GM19467 (cell line): ENCODE measurements at regions not wholly inside any gene's neighbourhood (a gene's known extent, or its start where the extent isn't known, plus 50 kb on each side); places are given as distances from the start of the nearest gene placed in this dataset.

ENCODE experiments used
- ATAC-seq: cut with Tn5 transposase; IDR thresholded peaks from one replicate; pipeline ENCODE4 v1.9.1; 2021; ENCODE audit warnings: mild to moderate bottlenecking, moderate library complexity; ENCODE audit not compliant: unreplicated experiment

- ATAC-seq: no peak
Observed at GRCh38 chr5:167780177-167780576, 511.3 kb upstream of the WWC1 start.

DNA sequence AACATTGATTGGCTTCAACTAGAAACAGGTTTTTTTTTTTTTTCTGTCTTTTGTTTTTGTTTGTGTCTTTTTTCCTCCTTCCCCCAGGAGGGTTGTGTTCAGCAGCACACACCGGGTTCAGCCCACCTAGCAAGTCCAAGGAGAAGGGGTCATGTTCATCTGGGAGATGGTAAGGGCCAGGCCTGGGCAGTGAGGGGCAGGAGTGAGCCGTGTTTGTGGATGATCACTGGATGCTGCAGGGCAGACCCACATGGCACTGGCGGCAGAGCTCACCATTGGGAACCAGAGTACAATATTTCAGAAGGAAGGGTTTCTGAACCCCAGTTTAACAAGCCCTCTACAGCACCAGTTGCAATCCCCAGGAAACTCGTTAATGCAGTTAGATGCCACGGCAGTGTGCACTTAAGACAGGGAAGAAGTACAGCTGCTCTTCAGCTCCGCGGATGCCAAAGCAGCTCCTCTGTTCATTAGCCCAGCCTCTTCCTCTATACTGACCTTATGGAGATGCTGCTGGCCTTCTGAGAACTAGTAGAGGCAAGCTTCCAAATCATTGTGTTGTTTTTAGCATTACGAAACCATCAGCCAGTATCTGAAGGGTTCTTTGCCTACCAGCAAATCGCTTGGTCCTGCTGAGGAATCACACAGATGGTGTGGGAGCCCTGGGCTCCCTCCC lies 508.2 kb upstream of the WWC1 start:
- no peak for ATAC-seq

DNA sequence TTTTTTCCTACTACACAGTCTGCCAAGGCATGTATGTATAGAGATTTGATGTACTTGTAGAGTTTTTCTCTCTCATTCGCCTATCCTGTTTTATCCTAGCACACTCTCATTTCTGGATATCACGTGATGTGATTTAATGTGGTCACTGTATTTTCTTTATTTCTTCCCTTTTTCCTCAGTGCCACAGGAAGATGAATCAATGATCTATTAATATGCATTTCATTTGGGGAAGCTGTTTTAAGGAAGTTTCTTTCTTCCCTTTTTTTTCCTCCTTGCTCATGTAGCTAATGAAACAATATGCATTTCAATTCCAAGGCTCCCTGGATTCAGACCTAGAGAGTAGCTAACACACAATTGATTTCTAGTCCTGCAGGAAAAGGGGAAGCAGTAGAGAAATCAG lies 506.3 kb upstream of the WWC1 start:
- ATAC-seq: no peak

GRCh38 chr5:167785901-167786300 lies 505.5 kb upstream of the WWC1 start:
- ATAC-seq: no peak

DNA sequence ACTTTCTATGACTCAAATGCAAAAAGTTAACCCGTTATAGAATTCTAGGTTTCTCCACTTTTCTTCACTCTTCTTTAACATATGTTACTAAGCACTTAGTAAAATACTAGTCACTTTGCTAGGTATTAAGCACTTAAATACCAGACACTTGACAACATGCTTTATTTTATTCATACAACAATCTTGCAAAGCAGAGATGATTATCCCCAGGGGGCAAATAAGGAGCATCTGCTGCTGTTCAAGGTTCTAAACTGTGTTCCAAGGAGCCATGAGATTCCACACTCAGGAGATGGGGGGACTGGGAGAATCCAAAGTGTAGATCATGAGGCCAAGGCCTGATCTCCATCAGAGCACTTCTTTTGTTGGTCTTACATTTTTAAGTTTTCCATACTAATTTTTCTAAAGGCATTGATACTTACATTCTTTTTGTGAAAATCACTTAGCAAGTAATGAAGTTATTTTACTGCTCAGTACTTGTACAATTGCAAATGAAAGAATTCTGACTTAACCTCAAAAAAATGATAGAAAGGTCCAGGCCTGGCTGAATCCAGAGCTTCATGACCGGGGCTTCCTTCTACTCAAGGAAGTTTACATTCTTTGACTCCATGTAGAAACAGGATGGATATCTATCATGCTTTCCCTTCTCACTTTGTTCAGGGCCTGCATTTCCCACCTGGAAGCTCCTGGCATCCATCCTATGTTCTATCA lies 504.4 kb upstream of the WWC1 start:
- ATAC-seq: no peak

DNA sequence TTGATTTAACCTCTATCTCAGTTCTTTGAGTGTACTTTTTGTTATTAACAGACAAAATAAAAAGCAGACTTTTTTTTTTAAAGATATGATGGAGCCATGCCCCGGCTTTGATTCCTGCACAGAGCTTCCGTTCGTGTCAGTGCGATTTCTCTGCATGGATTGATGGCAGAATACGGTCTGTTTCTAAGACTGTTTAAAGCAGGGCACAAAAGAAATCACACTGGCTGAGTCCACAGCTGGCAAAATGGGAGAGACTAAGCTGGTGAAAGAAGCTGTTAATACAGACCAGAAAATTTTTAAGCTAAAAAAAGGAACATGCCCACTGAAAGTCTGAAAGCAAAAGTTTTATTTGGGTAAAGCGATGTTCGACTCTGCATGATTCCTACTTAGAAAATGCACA lies 501.4 kb upstream of the WWC1 start:
- ATAC-seq: no peak

GRCh38 chr5:167790462-167791260 lies 500.8 kb upstream of the WWC1 start:
- ATAC-seq: no peak

DNA sequence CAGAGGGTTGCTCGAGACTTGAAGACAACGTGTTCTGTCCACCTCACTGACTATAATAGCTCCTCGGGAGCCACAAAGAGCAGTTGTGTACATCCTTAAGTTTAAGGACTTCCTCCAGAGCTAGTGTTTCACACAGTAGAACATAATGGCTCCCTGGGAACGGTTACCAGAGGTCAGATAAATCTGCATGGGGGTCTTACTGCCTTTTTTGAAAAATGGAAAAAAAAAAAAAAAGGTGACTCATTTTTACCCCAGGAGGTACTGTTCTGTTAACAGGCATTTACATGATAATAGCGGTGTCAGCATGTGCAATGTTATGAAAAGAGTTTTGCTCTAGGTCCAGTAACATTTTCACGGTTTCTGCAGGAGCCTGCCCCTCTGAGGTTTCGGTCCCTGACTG lies 498.9 kb upstream of the WWC1 start:
- no peak for ATAC-seq

- ATAC-seq: no peak
Observed at GRCh38 chr5:167793700-167794099, 497.7 kb upstream of the WWC1 start.

DNA sequence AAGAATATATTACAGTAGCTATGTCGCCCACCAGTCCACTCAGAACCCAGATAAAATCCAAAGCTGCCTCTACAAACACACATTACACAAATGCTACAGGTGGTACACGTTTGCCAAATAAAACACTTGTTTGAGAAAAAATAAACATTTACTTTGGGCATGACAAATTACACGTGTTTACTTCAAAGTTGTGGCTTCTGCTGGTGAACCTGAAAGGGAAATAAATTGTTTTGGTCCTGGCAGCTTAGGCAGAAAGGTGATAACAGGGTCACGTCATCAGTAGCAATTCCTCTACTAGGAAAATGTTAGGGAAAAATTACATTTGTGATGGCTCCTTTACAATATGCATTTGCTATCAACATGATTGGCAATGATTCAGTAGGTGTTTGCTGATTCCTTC lies 497.3 kb upstream of the WWC1 start:
- no peak for ATAC-seq

DNA sequence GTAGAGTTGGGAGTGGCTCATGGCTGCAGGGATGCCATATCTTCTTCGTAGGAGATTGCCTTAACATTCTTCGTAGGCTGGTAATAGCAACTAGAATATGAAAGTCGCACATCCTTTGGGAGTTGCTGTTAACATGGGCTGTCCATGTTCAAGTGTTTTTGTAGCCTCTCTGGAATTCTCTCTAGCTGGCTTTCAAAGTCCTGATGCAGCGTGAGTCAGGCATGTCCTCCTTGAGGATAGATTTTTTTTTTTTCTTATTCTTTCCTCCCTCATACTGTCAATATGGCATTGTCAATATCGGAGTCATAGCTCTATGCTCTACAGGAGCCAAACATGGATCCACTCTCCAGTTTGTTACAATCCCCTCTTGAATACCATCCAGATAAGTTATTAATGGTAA lies 494.8 kb upstream of the WWC1 start:
- no peak for ATAC-seq

GRCh38 chr5:167797933-167798332 lies 493.5 kb upstream of the WWC1 start:
- ATAC-seq: no peak

DNA sequence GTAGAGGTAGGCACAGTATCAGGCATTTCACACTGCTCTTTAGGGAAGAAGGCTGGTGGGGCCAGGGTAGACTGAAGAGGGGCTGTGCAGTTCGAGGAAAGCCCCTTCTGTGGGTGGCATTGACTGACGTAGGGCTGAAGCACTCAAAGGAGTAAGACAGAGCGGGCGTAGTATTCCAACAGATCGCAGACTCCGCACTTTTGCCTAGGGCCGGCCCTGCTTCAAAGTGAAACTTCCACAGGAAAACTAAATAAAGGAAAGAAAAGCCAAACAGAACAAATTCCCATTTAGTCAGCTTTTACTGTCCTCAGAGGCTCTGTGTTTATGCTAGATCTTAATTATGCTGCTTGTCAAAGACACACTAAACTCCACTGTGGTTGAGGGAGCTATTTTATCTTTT lies 493.0 kb upstream of the WWC1 start:
- ATAC-seq: no peak

DNA sequence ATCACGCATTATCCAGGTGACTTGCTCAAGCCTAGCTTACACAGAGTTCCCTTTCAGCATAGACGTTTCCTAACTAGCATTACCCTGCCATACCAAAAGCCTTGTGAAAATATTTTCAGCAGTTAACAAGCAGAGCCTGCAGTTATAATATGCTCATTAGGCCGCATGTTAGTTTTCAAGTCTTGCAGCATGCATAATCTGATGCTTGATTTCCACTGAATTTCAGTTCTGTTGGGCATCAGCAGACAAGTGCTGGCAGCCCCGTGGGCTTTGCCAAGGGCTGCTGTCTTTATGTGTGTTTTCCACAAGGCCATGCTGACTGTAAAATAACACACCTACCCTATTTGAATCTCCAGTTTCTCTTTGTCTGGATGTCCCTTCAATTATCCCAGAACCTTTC lies 491.0 kb upstream of the WWC1 start:
- ATAC-seq: no peak

DNA sequence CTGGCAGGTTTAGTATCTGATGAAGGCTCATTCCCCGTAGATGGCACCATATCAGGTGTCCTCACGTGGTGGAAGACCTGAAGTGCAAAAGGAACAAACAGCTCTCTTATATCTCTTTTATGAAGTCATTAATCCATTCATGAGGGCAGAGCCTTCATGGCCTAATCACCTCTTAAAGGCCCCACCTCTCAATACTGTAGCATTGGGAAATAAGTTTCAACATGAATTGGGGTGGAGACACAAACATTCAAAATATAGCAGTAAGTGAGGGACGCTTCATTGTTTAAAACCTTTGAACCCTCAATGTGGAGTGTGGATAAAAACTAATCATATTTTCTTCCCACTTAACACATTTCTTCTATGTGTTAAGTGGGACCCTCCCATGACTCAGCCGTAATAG lies 489.4 kb upstream of the WWC1 start:
- no peak for ATAC-seq

- ATAC-seq: no peak
Observed at GRCh38 chr5:167802755-167803431, 488.6 kb upstream of the WWC1 start.

DNA sequence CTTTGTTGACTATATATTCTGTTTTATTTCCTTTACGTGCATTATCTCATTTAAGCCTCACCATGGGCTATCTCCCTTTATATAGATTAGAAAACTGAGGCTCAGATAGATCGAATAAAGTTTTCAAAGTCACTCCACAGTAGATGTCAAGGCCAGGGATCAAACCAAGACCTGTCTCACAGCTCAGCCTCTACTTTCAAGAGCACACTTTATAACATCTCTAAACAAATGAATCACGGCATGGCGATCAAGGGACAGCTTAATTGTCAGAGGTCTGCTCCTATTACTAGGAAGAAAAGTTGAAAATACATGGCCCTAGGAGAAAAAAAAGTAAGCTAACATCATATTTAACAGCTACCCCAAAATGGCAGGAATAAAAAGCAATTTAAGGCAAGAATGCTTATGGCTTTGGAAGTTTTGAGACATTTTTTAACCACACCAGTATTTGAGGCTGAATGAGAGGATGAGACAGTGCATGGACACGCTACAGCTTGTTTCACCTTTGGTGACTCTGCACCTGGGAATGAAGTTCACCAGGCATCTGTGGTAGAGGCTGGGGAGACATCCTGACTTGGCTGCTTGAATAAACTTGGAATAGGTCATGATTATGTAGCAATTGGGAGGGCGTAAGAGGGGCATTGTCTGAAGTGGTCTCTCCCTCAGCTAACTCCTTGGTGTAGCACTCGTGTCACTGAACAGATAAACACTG lies 486.8 kb upstream of the WWC1 start:
- no peak for ATAC-seq

DNA sequence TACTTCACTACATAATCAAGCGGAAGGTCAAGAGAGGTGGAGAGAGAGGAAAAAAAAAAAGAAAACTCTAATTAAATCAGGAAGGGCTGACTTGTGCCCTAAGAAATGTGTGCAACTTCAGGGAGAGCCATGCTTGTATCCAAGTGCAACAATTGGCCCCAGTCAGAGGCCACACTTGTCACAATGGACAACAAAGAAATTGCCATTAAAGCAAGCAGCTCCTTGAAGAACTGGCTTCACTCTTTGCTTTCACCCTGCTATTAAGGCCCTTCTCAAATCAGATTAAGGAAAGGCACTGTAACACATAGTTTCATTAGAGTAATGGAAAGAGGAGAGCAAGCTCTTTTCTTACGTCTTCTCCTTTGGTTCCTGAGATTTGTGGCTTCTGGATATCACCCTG lies 480.9 kb upstream of the WWC1 start:
- ATAC-seq: no peak

DNA sequence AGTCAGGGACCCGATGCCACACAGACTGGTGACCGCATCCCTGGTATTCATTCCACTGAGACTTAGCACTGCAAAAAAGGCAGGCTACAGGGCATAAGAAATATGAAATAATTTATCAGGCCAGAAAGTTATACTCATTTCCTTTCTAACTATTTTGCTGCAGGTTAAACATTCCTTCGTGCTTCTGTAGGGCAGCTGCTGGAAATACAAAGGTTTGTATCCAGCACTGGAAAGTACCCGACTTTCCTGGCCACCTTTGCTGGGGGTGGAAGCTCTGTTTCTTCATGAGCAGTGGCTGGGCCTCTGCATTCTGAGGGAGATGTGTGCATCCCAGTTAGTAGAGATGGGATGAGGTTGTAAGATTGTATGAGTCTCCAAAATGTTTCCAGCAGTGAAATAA lies 478.6 kb upstream of the WWC1 start:
- no peak for ATAC-seq

DNA sequence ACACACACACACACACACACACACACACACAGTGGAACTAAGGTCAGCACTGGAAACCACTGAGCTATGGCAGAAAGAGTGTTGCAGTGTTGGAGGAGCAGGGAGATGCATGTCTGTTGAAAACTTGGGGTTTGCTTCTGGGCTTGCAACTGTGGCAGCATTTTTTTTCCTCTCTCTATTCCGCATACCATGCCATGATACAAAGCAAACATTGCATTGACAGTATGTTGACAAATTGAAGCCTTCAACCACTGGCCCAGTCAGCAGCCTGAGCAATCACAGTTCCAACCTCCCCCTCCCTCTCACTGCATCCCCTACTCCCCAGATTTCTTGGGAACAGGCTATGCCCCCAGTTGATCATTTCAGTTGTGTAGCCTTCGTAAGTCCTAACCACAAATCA lies 478.1 kb upstream of the WWC1 start:
- ATAC-seq: no peak

DNA sequence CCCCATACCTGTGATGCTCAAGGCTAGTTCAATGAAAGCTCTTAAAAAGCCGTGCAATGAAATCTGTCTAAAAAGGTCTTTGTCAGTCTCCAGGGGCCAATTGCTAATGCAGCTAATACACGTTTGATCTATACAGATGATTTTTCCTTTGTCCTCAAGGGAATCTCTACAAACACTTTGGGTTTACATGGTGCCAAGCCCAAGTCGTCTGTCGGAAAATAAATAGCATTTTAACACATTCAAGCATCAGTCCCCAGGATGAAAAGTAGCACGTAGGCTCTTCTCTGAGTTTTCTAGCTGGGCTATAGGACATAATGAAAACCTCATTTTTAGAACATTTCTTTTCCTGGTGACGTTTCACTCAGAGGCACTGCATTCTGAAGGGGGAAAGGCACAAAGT lies 477.4 kb upstream of the WWC1 start:
- ATAC-seq: no peak
